Activated CD4-positive, alpha-beta memory T cell treated with anti-CD3 and anti-CD28 coated beads, Interleukin-2, amount 10 ng/mL, durations not matched to agents 7 days and 5 days (primary cell): ENCODE measurements at regions not wholly inside any gene's neighbourhood (a gene's known extent, or its start where the extent isn't known, plus 50 kb on each side); places are given as distances from the start of the nearest gene placed in this dataset.

ENCODE experiments used
- CTCF ChIA-PET: fragments of 350-600 bp; sonication (Branson Sonifier 250); formaldehyde crosslinking; loops from one replicate; lab custom pipeline; 2021; ENCODE audit warnings: antibody characterized with exemption, inconsistent platforms; lab: Charles Lee
- POLR2A ChIA-PET: fragments of 350-600 bp; sonication (Branson Sonifier 250); formaldehyde crosslinking; loops from one replicate; lab custom pipeline; 2021; ENCODE audit warnings: antibody characterized with exemption; lab: Charles Lee
- DNase-seq: peaks from one replicate; pipeline ENCODE4 v3.0.0-alpha.2; 2020
- H3K27ac Mint-ChIP-seq: one replicate; pipeline ENCODE4 v1.8.0; 2021; ENCODE audit warnings: mild to moderate bottlenecking, mixed read lengths
- H3K27me3 Mint-ChIP-seq: one replicate; pipeline ENCODE4 v1.8.0; 2021; ENCODE audit warnings: mixed read lengths
- H3K36me3 Mint-ChIP-seq: one replicate; pipeline ENCODE4 v1.8.0; 2021; ENCODE audit warnings: low read depth, mixed read lengths
- H3K4me1 Mint-ChIP-seq: one replicate; pipeline ENCODE4 v1.8.0; 2021; ENCODE audit warnings: mixed read lengths
- H3K4me3 Mint-ChIP-seq: one replicate; pipeline ENCODE4 v1.8.0; 2021; ENCODE audit warnings: mild to moderate bottlenecking, mixed read lengths
- H3K9me3 Mint-ChIP-seq: one replicate; pipeline ENCODE4 v1.8.0; 2021; ENCODE audit warnings: mixed read lengths

DNA sequence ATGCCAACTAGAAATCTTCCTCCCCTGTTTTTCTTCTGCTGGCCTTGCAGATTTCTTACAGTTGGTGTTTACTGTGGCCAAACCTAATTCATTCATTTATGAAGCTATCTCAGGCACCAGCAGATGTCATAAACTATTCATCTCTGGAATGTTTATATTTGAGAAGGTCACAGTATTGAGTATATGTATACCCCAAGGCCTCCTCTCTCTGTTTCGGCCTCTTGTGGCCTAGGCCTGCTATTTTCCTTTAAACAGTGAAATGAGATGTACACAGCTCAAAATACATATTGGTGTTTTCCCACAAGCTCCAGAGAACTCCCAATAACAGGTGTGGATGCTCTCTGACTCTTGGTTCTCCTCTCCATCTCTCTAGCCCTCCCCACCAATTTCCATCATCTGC is 520.7 kb upstream of the CAMK1G start:
- CTCF ChIA-PET: no interaction called here
- Mint-ChIP-seq H3K4me3 (no peak overlapping the region), H3K27me3 (no peaks in the 10 kb centered on the region), H3K36me3 (no peaks in the 10 kb centered on the region), H3K9me3 (no peaks in the 10 kb centered on the region), H3K27ac (no peak overlapping the region), H3K4me1 (no peaks in the 10 kb centered on the region)
- DNase-seq: no peak
- POLR2A ChIA-PET: no interaction called here

DNA sequence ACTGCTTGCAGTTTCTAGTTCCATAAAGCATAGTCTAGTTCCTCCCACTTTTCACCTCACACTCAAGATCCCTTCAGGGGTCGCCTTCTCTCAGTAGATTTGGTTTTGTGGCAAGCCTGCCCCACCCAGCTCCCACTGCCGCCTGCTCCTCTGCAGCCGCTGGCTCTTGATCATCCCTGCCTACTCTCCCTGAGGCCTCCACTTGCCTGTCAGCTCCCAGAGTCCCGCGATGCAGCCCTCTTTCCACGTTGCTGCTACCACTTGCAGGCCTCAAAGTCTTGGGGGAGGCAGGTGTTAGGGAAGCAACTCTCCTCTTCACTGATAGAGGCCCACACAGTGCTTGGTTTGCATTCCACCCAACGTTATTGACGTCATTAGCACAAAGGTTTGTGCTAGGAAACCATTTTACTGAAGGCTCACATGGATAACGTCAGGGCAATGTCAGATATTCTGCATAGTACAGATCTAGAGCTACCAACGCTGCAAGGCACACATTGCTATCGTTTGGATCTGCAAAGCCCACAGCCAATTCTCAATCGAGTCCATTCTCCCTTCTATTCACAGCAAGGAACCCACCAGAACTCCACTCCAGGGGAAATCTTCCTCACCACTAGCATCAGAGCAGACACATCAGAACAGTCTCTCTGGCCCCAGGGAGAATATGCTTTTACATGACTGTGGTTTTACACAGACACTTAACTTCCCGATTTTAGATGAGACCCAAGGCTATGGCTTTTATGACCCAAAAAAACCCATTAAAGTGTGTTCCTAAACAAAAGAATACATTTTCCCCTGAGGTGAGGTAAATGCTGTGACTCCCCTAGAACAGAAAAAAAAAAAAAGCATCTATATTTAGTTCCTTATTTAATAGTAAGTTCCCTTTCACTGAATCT is 519.5 kb upstream of the CAMK1G start:
- H3K27me3 Mint-ChIP-seq: no peaks in the 10 kb centered on the region
- no peaks in the 10 kb centered on the region for H3K36me3 Mint-ChIP-seq
- no peaks in the 10 kb centered on the region for H3K9me3 Mint-ChIP-seq
- no peak overlapping the region for H3K4me3 Mint-ChIP-seq
- H3K27ac Mint-ChIP-seq: no peak overlapping the region
- DNase-seq: no peak
- POLR2A ChIA-PET: no interaction called here
- CTCF ChIA-PET: no interaction called here
- no peaks in the 10 kb centered on the region for H3K4me1 Mint-ChIP-seq

DNA sequence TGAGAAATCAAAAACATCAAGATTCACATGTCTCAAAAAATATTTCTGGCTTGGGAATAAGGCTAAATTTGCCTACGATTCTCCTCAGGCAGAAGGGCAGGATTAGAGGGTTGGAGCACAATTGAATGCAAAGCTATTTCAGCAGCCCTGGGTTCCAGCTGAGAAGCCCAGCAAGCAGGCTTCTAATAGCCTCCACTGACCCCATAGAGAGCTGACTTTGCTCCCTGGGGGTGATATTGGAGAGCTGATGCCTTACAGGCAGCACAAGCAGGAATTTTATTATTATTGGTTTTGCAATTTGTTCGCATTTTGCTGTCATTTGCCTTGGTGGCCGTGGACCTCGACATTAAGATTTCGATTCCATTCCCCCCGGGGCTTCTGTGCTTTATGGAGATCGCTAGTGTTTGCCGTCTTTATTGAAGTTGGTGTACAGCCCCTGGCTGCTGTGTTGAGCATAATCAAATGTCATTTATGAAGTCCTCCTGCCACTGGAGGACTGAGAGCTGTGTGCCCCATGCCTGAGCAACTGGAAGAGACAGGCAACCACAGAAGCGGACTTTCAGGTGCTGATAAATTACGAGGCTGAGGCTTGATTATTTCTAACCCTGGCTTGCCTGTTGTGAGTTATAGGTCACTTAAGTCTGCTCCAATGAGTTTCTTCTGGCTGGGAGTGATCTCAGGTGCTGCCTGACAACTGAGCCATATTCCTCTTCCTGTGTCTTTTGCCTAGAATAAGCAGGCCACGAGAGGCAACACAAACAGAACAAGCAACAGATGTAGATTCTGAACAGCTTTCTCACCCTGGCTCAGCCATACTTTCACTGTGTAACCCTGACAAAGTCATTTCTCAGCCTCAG is 518.4 kb upstream of the CAMK1G start:
- ChIA-PET CTCF (no interaction called here), POLR2A (no interaction called here)
- Mint-ChIP-seq H3K36me3 (no peaks in the 10 kb centered on the region), H3K4me1 (no peaks in the 10 kb centered on the region), H3K27me3 (no peaks in the 10 kb centered on the region), H3K4me3 (no peak overlapping the region), H3K9me3 (no peaks in the 10 kb centered on the region), H3K27ac (no peak overlapping the region)
- DNase-seq: no peak

DNA sequence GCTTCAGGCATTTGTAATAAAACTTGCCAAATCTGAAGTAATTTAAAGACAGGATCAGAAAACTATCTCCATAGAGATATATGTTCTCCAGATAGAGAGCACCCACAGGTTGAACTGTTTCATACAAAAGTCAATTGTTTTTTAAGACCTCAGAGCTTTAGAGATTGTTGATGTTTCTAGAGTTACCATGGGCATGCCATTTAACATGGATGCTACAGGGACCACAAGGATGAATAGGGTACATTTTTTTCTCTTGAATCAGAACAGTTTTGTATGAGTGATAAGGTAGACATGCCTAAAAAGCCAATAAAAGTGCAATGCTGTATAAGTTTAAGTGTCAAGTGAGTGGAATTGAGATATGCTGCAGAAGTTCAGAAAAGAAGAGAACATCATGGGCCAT is 511.0 kb upstream of the CAMK1G start:
- POLR2A ChIA-PET: no interaction called here
- no peaks in the 10 kb centered on the region for H3K27me3 Mint-ChIP-seq
- no peak overlapping the region for H3K4me3 Mint-ChIP-seq
- DNase-seq: no peak
- no peaks in the 10 kb centered on the region for H3K9me3 Mint-ChIP-seq
- no peak overlapping the region for H3K27ac Mint-ChIP-seq
- CTCF ChIA-PET: no interaction called here
- no peaks in the 10 kb centered on the region for H3K4me1 Mint-ChIP-seq
- H3K36me3 Mint-ChIP-seq: no peaks in the 10 kb centered on the region

DNA sequence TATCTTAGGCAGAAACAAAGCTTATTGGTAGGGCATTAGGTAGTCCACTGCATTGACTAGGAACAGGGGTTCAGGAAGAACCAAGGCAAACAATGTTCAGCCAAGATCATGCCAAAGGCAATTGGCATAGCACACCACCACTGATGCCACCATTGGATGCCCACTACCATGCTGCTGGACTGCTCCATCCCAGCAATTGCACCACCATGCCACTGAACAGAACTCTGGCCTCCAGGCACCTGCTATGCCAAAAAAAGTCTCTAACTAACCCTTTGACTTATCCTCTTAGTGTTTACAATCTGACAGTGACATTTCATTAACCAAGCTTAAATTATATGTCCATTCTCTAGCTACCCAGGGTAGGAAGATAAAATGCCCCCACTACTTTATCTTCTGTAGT is 509.6 kb upstream of the CAMK1G start:
- Mint-ChIP-seq H3K27ac (no peak overlapping the region), H3K4me3 (no peak overlapping the region), H3K36me3 (no peaks in the 10 kb centered on the region), H3K27me3 (no peaks in the 10 kb centered on the region), H3K4me1 (no peaks in the 10 kb centered on the region), H3K9me3 (no peaks in the 10 kb centered on the region)
- POLR2A ChIA-PET: no interaction called here
- CTCF ChIA-PET: no interaction called here
- DNase-seq: no peak

DNA sequence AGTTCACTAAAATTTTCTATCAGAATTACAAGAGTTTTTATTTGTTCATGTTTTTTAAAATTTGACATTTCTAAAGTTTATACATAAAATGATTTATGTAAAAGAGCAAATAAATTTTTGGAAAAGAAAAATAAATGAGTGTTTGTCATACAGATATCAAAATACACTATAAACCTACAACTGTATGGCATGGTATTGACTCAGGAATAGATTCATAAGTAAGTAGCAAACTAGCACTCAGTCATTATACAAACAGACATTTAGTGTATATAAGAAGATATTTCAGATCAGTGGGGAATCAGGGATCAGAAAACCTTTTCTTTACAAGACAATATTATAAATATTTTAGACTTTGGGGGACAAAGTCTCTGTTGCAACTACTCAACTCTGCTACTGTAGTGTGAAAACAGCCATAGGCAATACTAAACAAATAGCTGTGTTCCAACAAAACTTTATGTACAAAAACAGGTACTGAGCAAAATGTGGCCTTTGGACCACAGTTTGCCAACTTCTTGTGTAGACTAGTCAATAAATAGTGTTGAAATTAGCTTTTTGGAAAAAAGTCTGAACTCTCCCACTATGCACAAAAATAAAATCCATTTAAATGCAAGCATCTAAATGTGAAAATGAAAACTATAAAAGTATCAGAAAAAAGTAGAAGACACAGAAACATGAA is 508.8 kb upstream of the CAMK1G start:
- H3K9me3 Mint-ChIP-seq: no peaks in the 10 kb centered on the region

DNA sequence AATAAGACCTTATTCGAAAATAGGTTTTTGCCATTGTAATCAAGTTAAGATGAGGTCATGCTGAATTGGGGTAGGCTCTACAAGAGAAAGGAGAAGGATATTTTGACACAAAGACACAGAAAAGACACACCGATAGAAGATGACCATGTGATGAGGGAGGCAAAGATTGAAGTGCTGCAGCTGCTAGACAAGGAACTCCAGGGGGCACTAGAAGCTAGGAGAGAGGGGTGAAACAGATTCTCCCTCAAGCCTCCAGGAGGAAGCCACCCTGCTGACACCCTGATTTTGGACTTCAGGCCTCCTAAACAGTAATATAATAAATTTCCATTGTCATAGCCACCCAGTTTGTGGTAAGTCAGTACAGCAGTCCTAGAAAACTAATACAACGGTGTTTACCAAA is 506.8 kb upstream of the CAMK1G start:
- H3K4me3 Mint-ChIP-seq: no peak overlapping the region
- ChIA-PET CTCF (no interaction called here), POLR2A (no interaction called here)
- no peak for DNase-seq
- no peak overlapping the region for H3K27ac Mint-ChIP-seq
- H3K4me1 Mint-ChIP-seq: no peaks in the 10 kb centered on the region
- no peaks in the 10 kb centered on the region for H3K36me3 Mint-ChIP-seq
- H3K27me3 Mint-ChIP-seq: no peaks in the 10 kb centered on the region
- H3K9me3 Mint-ChIP-seq: no peaks in the 10 kb centered on the region

More for the DNA sequence above, 508.8 kb upstream of the CAMK1G start:
- POLR2A ChIA-PET: no interaction called here
- no peak overlapping the region for H3K4me3 Mint-ChIP-seq
- no peak overlapping the region for H3K27ac Mint-ChIP-seq
- H3K36me3 Mint-ChIP-seq: no peaks in the 10 kb centered on the region
- no peak for DNase-seq
- H3K27me3 Mint-ChIP-seq: no peaks in the 10 kb centered on the region
- CTCF ChIA-PET: no interaction called here
- H3K4me1 Mint-ChIP-seq: no peaks in the 10 kb centered on the region

DNA sequence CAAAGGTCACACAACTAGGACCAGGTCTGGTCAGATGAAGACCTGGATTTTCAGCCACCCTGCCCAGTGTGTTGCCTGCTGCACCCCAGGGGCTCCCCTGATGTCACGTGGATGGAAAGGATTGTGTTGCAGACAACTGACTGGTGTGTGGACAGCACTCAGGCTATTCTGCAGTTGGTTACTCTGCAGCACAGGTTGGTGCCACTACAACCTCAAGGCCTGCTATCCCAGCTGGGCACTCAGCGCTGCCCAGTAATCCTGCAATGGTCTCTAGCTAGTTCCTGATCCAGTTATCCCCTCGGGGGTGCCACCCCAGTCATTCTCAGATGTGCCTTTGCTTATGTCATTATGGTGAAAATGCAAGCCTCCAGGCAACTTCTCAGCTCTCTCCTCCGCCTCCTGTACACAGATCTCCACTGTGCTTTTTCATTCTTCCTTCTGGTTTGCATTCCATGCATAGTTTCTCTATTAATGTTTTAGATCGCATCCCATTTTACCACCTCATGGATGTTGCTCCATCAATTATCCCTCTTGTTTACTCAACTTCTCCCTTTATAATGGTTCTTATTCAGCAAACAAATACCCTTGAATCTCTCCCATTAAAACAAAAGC is 503.2 kb upstream of the CAMK1G start:
- Mint-ChIP-seq H3K36me3 (no peaks in the 10 kb centered on the region), H3K4me3 (no peak overlapping the region), H3K4me1 (no peaks in the 10 kb centered on the region), H3K27ac (no peak overlapping the region), H3K27me3 (no peaks in the 10 kb centered on the region), H3K9me3 (no peaks in the 10 kb centered on the region)
- CTCF ChIA-PET: no interaction called here
- no peak for DNase-seq
- POLR2A ChIA-PET: no interaction called here

DNA sequence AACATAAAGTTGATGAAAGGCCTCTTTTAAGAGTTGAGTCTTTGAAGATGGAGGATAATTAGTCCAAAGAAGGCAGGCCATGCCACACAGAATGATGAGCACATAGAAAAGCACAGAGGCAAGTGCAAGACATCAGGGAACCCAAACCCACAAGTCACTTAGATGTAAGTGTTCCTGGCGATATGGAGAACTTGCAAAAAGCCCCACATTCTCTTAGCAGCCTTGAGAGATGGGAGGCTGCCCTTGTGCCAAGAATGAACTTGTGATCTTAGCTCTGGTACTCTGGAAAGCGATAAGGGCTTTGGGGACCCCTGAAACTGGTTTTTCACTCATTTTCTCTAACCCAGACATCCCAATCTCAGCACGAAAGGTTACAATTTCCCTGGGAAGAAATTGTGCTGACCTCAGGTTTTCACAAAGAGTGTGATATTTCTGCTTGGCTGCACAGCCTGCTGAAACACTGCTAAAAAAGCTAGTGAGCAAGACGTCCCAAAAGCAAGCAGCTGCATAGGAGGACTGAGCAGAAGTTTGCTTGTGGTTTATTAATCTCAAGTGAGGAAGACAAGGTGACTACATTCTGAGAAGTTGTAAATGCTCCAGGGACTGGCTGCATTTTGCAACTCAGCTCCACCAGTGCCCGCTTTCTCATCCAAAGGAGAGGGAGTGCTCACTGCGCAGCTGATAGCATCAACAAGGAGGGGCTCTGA is 496.9 kb upstream of the CAMK1G start:
- ChIA-PET POLR2A (no interaction called here), CTCF (no interaction called here)
- H3K9me3 Mint-ChIP-seq: no peaks in the 10 kb centered on the region
- H3K36me3 Mint-ChIP-seq: no peaks in the 10 kb centered on the region
- no peak for DNase-seq
- H3K27ac Mint-ChIP-seq: no peak overlapping the region
- H3K4me3 Mint-ChIP-seq: no peak overlapping the region
- H3K4me1 Mint-ChIP-seq: no peaks in the 10 kb centered on the region
- peaks cover 4% of the 10 kb centered on the region for H3K27me3 Mint-ChIP-seq

DNA sequence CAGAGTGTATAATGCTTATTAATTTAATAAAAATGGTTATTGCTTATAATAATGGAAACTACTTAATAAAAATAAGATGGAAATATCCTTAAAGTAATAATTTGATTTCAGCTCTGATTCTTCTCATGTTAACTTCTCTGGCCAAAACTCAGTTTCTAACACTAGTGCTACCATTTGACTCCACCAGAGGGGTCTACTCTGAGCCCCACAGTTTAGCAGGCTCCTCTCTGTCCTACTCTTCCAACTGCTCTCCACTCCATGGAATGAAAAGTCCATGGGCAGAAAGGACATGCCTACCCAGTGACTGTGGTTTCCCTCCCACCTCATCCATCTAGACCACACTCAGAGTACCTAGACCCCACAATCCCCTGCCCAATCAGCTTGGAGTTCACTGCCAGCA is 489.1 kb upstream of the CAMK1G start:
- no peaks in the 10 kb centered on the region for H3K9me3 Mint-ChIP-seq
- no peak for DNase-seq
- H3K27me3 Mint-ChIP-seq: no peaks in the 10 kb centered on the region
- no peaks in the 10 kb centered on the region for H3K36me3 Mint-ChIP-seq
- H3K4me3 Mint-ChIP-seq: no peak overlapping the region
- no peak overlapping the region for H3K27ac Mint-ChIP-seq
- no peaks in the 10 kb centered on the region for H3K4me1 Mint-ChIP-seq
- ChIA-PET CTCF (no interaction called here), POLR2A (no interaction called here)

DNA sequence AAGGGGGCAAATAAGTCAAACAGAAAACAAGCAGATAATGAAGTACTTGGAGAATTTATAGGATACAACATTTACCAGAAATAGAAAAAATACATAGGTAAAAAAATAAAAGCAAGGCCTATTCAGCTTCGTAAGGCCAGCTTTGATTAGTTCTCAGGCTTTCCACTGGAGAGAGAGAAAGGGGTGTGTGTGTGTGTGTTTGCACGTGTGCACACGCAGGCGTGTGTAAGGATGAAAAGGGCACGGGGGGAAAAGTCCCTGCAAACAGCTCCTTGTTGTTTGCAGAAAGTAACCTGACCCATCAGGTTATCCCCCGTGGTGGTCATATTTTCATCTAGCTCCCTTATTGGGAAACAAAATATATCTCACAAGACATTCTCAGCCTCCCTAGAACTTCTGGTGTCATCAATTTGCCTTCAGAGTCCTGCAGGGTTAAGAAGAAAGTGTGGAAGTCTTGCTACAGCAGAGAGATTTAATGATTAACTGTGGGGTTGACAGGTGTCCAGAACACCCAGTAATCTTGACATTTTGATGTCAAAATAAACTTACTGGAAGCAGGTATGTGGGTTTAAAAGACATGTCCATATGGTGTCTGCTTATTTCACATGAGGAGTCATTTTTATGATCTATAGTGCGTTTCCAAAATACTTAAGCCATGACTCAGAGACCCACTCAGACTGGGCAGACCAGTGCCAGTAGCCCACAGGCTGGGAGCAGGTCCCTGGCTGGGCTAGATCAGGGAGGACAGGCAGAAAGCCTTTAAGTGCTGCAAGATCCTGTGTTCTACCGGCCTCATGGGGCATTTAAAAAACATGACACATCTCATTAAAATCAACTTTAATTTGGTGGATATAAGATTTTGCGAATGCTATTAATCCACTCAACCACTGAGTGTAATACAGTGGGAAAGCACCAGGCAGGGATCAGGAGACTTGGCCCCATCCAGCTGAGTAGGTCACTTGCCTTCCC is 487.6 kb upstream of the CAMK1G start:
- peaks cover 2% of the 10 kb centered on the region for H3K27me3 Mint-ChIP-seq
- H3K27ac Mint-ChIP-seq: no peak overlapping the region
- no peak overlapping the region for H3K4me3 Mint-ChIP-seq
- H3K36me3 Mint-ChIP-seq: no peaks in the 10 kb centered on the region
- H3K9me3 Mint-ChIP-seq: no peaks in the 10 kb centered on the region
- ChIA-PET CTCF (no interaction called here), POLR2A (no interaction called here)
- H3K4me1 Mint-ChIP-seq: no peaks in the 10 kb centered on the region
- no peak for DNase-seq

DNA sequence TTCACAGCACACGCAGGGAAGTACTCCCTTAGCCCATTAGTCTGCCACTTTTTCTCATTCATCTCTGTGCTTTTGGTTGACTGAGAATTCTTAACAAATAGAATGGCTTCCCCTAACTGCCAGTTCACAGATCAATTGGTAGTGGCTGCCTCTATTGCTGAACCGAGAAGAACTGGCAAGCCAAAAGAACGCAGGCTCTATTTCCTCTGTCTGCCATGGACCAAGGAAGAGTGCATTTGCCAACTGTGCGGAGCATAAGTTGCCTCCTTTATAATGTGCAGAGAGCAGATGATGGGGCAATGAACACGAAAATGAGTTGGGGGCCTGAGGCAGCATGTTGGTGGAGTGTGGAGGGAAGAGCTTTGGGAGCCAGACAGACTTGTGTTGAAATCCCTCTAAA is 483.1 kb upstream of the CAMK1G start:
- no peaks in the 10 kb centered on the region for H3K9me3 Mint-ChIP-seq
- ChIA-PET CTCF (no interaction called here), POLR2A (no interaction called here)
- H3K4me1 Mint-ChIP-seq: no peaks in the 10 kb centered on the region
- H3K36me3 Mint-ChIP-seq: no peaks in the 10 kb centered on the region
- H3K4me3 Mint-ChIP-seq: no peak overlapping the region
- H3K27me3 Mint-ChIP-seq: peaks cover 3% of the 10 kb centered on the region
- no peak for DNase-seq
- H3K27ac Mint-ChIP-seq: no peak overlapping the region
